ENCODE measurements at regions not wholly inside any gene's neighbourhood (a gene's known extent, or its start where the extent isn't known, plus 50 kb on each side); places are given as distances from the start of the nearest gene placed in this dataset.

GRCh38 chr4:103478734-103479133 is 241.1 kb downstream of the TACR3 start:
- TF ChIP-seq, protein P1, sequence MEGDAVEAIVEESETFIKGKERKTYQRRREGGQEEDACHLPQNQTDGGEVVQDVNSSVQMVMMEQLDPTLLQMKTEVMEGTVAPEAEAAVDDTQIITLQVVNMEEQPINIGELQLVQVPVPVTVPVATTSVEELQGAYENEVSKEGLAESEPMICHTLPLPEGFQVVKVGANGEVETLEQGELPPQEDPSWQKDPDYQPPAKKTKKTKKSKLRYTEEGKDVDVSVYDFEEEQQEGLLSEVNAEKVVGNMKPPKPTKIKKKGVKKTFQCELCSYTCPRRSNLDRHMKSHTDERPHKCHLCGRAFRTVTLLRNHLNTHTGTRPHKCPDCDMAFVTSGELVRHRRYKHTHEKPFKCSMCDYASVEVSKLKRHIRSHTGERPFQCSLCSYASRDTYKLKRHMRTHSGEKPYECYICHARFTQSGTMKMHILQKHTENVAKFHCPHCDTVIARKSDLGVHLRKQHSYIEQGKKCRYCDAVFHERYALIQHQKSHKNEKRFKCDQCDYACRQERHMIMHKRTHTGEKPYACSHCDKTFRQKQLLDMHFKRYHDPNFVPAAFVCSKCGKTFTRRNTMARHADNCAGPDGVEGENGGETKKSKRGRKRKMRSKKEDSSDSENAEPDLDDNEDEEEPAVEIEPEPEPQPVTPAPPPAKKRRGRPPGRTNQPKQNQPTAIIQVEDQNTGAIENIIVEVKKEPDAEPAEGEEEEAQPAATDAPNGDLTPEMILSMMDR (IDR thresholded peaks at IDR 0.05), result no peak
- TF ChIP-seq POLR2A (IDR thresholded peaks at IDR 0.05) (no peak), EP300 (IDR thresholded peaks at IDR 0.05) (no peak), POLR2AphosphoS5 (IDR thresholded peaks at IDR 0.05) (no peak)

Data from stomach (tissue), 4 donors.